GM23338 (cell line): ENCODE measurements at regions not wholly inside any gene's neighbourhood (a gene's known extent, or its start where the extent isn't known, plus 50 kb on each side); places are given as distances from the start of the nearest gene placed in this dataset.
A peak's percentile ranks its signal among the peaks of the same experiment; 100 is the strongest.

Source experiments
- ATAC-seq: fragments of 200-7000 bp; cut with Tn5 transposase; 3 replicates; pipeline ENCODE4 v1.9.1; 2020
- DNase-seq: peaks from one replicate; pipeline ENCODE4 v3.0.0-alpha.2; 2015; ENCODE audit warnings: low spot score
- H2AFZ ChIP-seq: fragments of 200-600 bp; sonication (generic); 2 replicates; pipeline ENCODE4 v1.8.0; 2016; ENCODE audit warnings: antibody characterized with exemption, mild to moderate bottlenecking, moderate library complexity
- H3F3A ChIP-seq: fragments of 200-600 bp; sonication (generic); replicated peaks from 2 replicates; pipeline ENCODE4 v1.8.0; 2017; ENCODE audit warnings: antibody characterized with exemption, mixed run types, low read depth
- H3K27ac ChIP-seq: fragments of 200-600 bp; sonication (generic); 2 replicates; pipeline ENCODE4 v1.6.1; 2016; ENCODE audit warnings: low read depth
- H3K27me3 ChIP-seq: fragments of 200-600 bp; sonication (generic); 2 replicates; pipeline ENCODE4 v1.8.0; 2016; ENCODE audit warnings: mild to moderate bottlenecking, mixed run types, moderate library complexity; ENCODE audit not compliant: insufficient read depth
- H3K36me3 ChIP-seq: fragments of 200-600 bp; sonication (generic); 2 replicates; pipeline ENCODE4 v1.8.0; 2016; ENCODE audit warnings: mild to moderate bottlenecking; ENCODE audit not compliant: insufficient read depth
- H3K4me1 ChIP-seq: fragments of 200-600 bp; sonication (generic); 2 replicates; pipeline ENCODE4 v1.8.0; 2016; ENCODE audit warnings: mild to moderate bottlenecking, moderate library complexity; ENCODE audit not compliant: insufficient read depth
- H3K4me2 ChIP-seq: fragments of 200-600 bp; sonication (generic); 2 replicates; pipeline ENCODE4 v1.7.1; 2017; ENCODE audit warnings: mixed run types
- H3K4me3 ChIP-seq: fragments of 200-600 bp; sonication (generic); 2 replicates; pipeline ENCODE4 v1.6.1; 2016; ENCODE audit warnings: mixed run types
- H3K79me2 ChIP-seq: fragments of 200-600 bp; sonication (generic); replicated peaks from 2 replicates; pipeline ENCODE4 v1.8.0; 2017; ENCODE audit warnings: mild to moderate bottlenecking; ENCODE audit not compliant: insufficient read depth
- H3K9me2 ChIP-seq: fragments of 200-600 bp; sonication (generic); 2 replicates; pipeline ENCODE4 v1.8.0; 2017; ENCODE audit not compliant: insufficient read depth
- H4K20me1 ChIP-seq: fragments of 200-600 bp; sonication (generic); replicated peaks from 2 replicates; pipeline ENCODE4 v1.8.0; 2017; ENCODE audit warnings: mild to moderate bottlenecking; ENCODE audit not compliant: insufficient read depth
- H3K27ac Mint-ChIP-seq: 2 replicates; pipeline ENCODE4 v1.8.0; 2020; ENCODE audit warnings: inconsistent platforms, mild to moderate bottlenecking, moderate library complexity, mixed read lengths
- H3K27me3 Mint-ChIP-seq: 3 replicates; pipeline ENCODE4 v1.8.0; 2022; ENCODE audit warnings: low read depth, mild to moderate bottlenecking, moderate library complexity, mixed read lengths, inconsistent platforms; ENCODE audit not compliant: insufficient read depth, poor library complexity
- H3K36me3 Mint-ChIP-seq: 3 replicates; pipeline ENCODE4 v1.8.0; 2021; ENCODE audit warnings: low read depth, mild to moderate bottlenecking, inconsistent platforms, moderate library complexity, mixed read lengths
- H3K4me1 Mint-ChIP-seq: 3 replicates; pipeline ENCODE4 v1.8.0; 2020; ENCODE audit warnings: mild to moderate bottlenecking, inconsistent platforms, mixed read lengths
- H3K4me3 Mint-ChIP-seq: 3 replicates; pipeline ENCODE4 v1.8.0; 2021; ENCODE audit warnings: moderate library complexity, mild to moderate bottlenecking, inconsistent platforms, mixed read lengths
- H3K9me3 Mint-ChIP-seq: 3 replicates; pipeline ENCODE4 v1.8.0; 2020; ENCODE audit warnings: moderate library complexity, mild to moderate bottlenecking, inconsistent platforms, mixed read lengths
- CREB1 ChIP-seq: fragments of 250-450 bp; sonication (Bioruptor Pico); IDR thresholded peaks from 2 replicates; pipeline ENCODE4 v1.5.0; 2020; ENCODE audit warnings: low read depth, mild to moderate bottlenecking, moderate library complexity
- CTCF ChIP-seq, 2 experiments: fragments of 200-600 bp in 1 of 2; sonication (generic) in 1 of 2; conservative IDR thresholded peaks; 2 replicates each; pipeline versions ENCODE4 v1.5.1 to v1.6.1; 2016 to 2017; ENCODE audit warnings: antibody characterized with exemption in 2 of 2, low read depth in 2 of 2, mild to moderate bottlenecking in 2 of 2, moderate library complexity in 1 of 2
- ETS1 ChIP-seq: IDR thresholded peaks from 2 replicates; pipeline ENCODE4 v1.6.1; 2016; ENCODE audit warnings: antibody characterized with exemption
- EZH2 ChIP-seq: fragments of 200-600 bp; sonication (generic); IDR thresholded peaks from one replicate; pipeline ENCODE4 v1.8.0; 2017; ENCODE audit warnings: antibody characterized with exemption, mild to moderate bottlenecking, low read depth; ENCODE audit not compliant: unreplicated experiment
- EZH2phosphoT487 ChIP-seq: fragments of 200-600 bp; sonication (generic); IDR thresholded peaks from one replicate; pipeline ENCODE4 v1.8.1; 2018; ENCODE audit warnings: antibody characterized with exemption; ENCODE audit not compliant: unreplicated experiment
- JUNB ChIP-seq: IDR thresholded peaks from one replicate; pipeline ENCODE4 v1.6.1; 2016; ENCODE audit warnings: antibody characterized with exemption; ENCODE audit not compliant: unreplicated experiment
- NANOG ChIP-seq: IDR thresholded peaks from 2 replicates; pipeline ENCODE4 v1.6.1; 2016; ENCODE audit warnings: antibody characterized with exemption, borderline replicate concordance
- POLR2AphosphoS5 ChIP-seq: IDR thresholded peaks from 2 replicates; pipeline ENCODE4 v1.6.1; 2016; ENCODE audit warnings: antibody characterized with exemption, low read depth
- REST ChIP-seq: IDR thresholded peaks from one replicate; pipeline ENCODE4 v1.6.1; 2018; ENCODE audit warnings: antibody characterized with exemption; ENCODE audit not compliant: unreplicated experiment
- STAT1 ChIP-seq: IDR thresholded peaks from one replicate; pipeline ENCODE4 v1.6.1; 2016; ENCODE audit warnings: antibody characterized with exemption; ENCODE audit not compliant: unreplicated experiment
- ZNF114 ChIP-seq: fragments of 250-450 bp; sonication (Bioruptor Pico); IDR thresholded peaks from 2 replicates; pipeline ENCODE4 v1.5.0; 2020; ENCODE audit warnings: mild to moderate bottlenecking, moderate library complexity
- ZNF331 ChIP-seq: fragments of 250-450 bp; sonication (Bioruptor Pico); IDR thresholded peaks from 2 replicates; pipeline ENCODE4 v1.5.0; 2020; ENCODE audit warnings: low read depth, mild to moderate bottlenecking, moderate library complexity
- ZNF462 ChIP-seq: fragments of 250-450 bp; sonication (Bioruptor Pico); IDR thresholded peaks from 2 replicates; pipeline ENCODE4 v1.5.0; 2020; ENCODE audit warnings: mild to moderate bottlenecking, moderate library complexity

GRCh38 chr18:24809173-24809950 is 348.9 kb downstream of the HRH4 start:
- Mint-ChIP-seq H3K27me3 (no peaks in the 10 kb centered on the region), H3K27ac (no peak overlapping the region), H3K4me3 (no peak overlapping the region), H3K4me1 (peaks cover 13% of the 10 kb centered on the region; the same call in 2 of the 3 replicates), H3K9me3 (no peaks in the 10 kb centered on the region; the same call in 2 of the 3 replicates), H3K36me3 (peaks cover 3% of the 10 kb centered on the region; the same call in 1 of the 3 replicates)
- Histone ChIP-seq H2AFZ (0 out of 2 replicates have a peak overlapping the region, but pooled peaks have one; percentile 9), H4K20me1 (no peaks in the 10 kb centered on the region), H3F3A (no peaks in the 10 kb centered on the region), H3K4me3 (no peak overlapping the region), H3K79me2 (no peaks in the 10 kb centered on the region), H3K27ac (no peak overlapping the region), H3K4me2 (no peak overlapping the region), H3K9me2 (peaks cover 9% of the 10 kb centered on the region; the same call in 1 of the 2 replicates), H3K36me3 (no peaks in the 10 kb centered on the region), H3K27me3 (no peaks in the 10 kb centered on the region), H3K4me1 (peaks cover 6% of the 10 kb centered on the region)
- ATAC-seq (no peak), DNase-seq (no peak)
- no peak for TF ChIP-seq NANOG
- TF ChIP-seq STAT1: no peak
- TF ChIP-seq REST: no peak
- TF ChIP-seq ZNF331 (CRISPR knock-in tag): no peak
- no peak for TF ChIP-seq ZNF114 (CRISPR knock-in tag)
- TF ChIP-seq ETS1: no peak
- no peak for TF ChIP-seq POLR2AphosphoS5
- TF ChIP-seq EZH2phosphoT487: no peak
- TF ChIP-seq ZNF462 (CRISPR knock-in tag): no peak
- TF ChIP-seq CTCF (conservative IDR thresholded peaks at IDR 0.05; ENCODE audit: low read depth in 2 of 2): no peak
- TF ChIP-seq JUNB: no peak
- no peak for TF ChIP-seq EZH2
- TF ChIP-seq CREB1 (CRISPR knock-in tag): no peak
